ENCODE measurements at regions not wholly inside any gene's neighbourhood (a gene's known extent, or its start where the extent isn't known, plus 50 kb on each side); places are given as distances from the start of the nearest gene placed in this dataset.

DNA sequence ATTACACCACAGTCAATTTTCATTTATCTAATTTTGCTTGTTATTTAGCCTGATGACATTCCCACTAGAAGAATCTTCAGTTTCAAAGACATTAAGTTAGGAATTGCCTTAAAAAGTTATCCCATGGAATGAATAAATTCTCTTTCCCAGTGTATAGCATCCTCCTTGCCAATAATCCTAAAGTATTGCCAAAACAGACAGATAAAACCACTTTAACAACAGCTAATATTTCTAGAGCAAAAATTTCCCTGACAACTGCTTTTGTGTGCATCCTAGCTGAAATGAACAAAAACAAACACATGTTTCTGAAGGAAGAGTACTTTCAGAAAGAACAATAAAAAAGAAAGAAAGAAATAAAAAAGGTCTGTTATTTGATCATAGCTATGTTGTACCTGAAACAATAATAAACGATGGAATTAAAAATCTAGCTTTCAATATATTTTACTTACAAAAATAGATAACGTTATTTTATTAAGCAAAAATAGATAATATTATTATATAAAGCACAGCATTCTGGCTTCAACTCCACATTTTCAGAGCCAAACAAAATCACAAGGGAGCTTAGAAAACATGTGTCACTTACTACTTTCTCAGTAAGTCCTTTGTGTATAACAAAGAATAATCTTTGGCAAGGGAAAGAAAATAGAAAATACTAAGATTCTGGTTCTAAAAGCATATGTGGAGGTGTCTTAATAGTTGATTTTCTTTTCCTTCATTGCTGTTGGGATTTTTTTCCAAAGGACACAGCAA is 939.0 kb upstream of the CRIM1 start:
- no peak for DNase-seq

- DNase-seq = no peak
Measured at GRCh38 chr2:35415942-35416341, 939.6 kb upstream of the CRIM1 start.

DNA sequence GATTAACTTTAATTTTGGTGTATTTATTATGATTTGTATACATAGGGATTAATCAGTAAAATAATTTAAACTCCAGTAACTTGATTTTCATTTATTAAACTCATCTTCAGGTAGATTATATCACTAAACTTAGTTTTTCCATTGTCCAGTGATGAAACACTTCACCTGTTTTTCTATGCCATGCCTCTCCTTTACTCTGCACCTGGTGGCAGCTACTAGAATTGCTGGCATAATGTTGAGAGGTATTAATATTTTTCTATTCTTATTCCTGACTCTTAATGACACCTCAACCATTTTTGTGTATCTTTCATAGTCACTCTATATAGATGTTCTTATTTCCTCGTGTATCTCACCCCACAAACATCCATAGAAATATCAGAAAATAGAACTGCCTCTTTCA is 940.3 kb upstream of the CRIM1 start:
- DNase-seq = no peak

DNA sequence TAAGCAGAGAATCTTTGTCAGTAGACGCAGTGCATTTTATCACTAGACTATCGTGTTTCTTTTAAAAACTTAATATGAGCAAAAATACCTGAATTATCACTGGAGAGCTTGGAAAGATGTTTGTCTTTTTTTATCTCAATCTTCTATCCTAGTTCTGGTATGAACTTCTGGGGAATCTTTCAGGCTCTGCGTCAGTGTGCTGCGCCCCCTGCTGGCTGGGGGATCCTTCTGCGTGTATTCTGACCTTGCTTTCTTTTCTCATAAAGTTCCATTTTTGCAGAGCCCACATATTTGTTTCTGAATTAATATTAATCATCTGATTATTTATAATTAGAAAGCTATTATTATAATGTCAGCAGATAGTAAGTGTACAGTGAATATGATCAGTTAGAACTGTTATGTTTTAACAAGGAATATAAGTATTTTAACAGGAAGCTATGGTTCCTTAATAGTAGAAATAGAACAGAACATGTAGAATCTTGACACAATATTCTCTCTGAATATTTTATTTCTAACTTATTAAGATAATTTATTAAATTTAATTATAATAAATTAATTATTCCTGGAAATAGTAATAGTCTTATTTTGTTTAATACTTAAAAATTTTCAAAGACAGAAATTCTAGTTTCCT is 945.0 kb upstream of the CRIM1 start:
- DNase-seq = peak; percentile 65

GRCh38 chr2:35409762-35410161 is 945.8 kb upstream of the CRIM1 start:
- DNase-seq = no peak

DNA sequence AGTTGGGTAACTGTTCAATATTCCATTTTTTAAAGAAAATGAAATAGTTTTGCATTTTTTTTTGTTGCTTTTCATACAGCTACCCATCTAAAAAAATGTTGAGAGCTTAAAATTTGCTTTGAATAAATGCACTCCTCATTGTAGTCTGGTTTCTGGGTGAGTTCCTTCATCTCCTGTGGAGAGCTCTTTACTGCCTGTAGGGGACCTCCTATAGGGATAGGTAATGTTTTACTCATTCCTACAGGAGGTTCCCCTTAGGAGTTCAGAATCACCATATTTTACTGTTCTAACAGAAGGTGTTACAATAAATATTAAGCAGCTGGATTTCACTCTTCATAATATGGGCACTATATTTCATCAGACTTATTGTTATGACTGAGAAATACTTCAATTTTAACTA is 947.3 kb upstream of the CRIM1 start:
- DNase-seq = no peak

DNA sequence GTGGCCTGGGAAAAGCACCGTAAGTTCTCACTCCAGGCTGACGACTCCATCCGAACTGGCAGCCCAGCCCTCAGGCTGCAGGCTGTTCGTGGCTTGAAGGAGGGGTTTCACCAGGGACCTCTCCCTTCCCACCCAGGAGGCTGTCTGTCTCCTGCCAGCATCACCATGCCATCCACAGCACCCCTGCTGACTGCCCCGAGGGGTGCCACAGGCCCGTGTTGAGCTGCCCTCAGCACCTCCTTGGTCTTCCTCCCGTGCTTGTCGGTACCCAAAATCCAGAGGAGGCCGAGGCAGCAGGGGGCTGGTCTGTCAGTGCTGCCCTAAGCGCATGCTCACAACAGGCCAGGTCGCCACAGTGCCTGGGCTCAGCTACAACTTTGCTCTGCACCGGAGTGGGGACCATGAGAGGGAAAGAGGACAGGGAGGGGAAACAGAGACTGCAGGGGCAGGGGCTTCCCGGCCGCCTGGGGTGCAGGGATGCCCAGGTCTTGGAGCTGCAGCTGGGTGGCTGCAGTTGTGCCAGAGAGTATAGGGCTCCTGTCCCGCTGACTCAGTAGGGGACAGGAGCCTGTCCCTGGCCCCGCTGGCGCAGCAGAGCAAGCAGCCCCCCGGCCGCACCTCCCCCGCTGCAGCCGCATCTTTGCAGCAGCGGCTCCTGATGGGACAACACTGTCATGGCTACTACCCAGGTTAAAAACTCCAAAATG is 963.7 kb upstream of the CRIM1 start:
- DNase-seq = no peak

GRCh38 chr2:35378791-35379190 is 976.8 kb upstream of the CRIM1 start:
- no peak for DNase-seq

DNA sequence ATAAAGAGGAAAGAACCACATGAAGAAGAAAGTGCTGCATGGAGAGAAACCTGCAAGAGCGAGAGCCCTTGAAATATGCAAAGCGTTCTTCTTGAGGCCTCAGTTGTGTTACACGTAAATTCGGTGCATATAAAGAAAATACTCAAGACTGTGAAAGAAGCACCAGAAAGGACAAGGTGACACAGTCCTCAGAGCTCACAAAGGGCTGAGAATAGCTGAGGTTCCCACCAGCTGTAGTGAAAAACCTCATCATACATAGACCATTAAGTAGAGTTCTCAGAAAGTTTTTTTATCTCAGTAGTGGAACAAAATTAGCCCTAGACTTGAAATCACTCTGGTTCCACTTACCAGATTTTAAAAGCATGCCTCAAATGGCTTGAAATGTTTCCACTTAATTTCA is 980.7 kb upstream of the CRIM1 start:
- DNase-seq = no peak

- no peak for DNase-seq
Measured at GRCh38 chr2:35365859-35366258, 989.7 kb upstream of the CRIM1 start.

- DNase-seq = no peak
Measured at GRCh38 chr2:35356332-35356731, 999.2 kb upstream of the CRIM1 start.

- DNase-seq = no peak
Measured at GRCh38 chr2:35355056-35355455, 1000.5 kb upstream of the CRIM1 start.

DNA sequence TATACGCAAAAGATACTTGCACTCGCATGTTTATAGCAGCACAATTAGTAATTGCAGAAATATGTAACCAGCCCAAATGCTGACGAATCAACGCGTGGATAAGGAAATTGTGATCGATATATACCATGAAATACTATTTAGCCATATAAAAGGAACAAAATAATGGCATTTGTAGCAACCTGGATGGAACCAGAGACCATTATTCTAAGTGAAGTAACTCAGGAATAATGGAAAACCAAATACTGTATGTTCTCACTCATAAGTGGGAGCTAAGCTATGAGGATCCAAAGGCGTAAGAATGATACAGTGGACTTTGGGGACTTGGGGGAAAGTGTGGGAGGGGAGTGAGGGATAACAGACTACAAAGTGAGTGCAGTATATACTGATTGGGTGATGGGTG is 1008.0 kb upstream of the CRIM1 start:
- no peak for DNase-seq

- DNase-seq = no peak
Measured at GRCh38 chr2:35343135-35343534, 1012.4 kb upstream of the CRIM1 start.

DNA sequence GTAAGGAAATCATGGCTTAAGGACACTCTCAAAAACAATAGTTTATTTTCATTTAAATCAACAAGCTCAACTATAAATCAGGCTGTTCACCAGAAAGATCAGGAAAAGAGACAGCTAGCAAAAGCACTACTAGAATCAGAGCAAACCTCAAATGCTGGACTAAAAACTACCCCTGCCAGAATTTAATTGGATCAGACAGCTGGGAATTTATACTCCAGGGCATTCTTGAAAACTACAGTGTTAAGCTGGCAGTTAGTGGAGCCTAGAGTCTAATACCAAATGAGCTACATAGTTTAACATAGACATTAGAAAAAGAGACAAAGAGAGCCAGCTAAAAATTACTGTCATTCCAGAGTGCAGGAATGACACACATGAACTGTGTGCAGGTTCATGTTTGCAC is 1016.4 kb upstream of the CRIM1 start:
- DNase-seq = no peak

DNA sequence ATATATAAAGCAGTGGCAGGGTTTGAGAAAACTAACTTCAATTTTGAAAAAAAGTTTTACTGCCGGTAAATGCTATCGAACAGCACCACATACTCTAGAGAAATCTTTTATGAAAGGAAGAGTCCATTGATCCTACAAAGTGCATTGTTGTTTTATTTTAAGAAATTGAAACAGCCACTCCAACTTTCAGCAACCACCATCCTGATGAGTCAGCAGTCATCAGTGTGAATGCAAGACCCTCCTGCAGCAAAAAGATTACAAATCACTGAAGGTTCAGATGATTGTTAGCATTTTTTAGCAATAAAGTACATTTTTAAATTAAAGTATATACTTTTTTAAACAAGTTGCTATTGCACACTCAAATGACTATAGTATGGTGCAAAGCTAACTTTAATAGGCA is 1017.7 kb upstream of the CRIM1 start:
- DNase-seq = no peak

- no peak for DNase-seq
Measured at GRCh38 chr2:35314049-35314448, 1041.5 kb upstream of the CRIM1 start.

GRCh38 chr2:35301369-35301768 is 1054.2 kb upstream of the CRIM1 start:
- DNase-seq = no peak

DNA sequence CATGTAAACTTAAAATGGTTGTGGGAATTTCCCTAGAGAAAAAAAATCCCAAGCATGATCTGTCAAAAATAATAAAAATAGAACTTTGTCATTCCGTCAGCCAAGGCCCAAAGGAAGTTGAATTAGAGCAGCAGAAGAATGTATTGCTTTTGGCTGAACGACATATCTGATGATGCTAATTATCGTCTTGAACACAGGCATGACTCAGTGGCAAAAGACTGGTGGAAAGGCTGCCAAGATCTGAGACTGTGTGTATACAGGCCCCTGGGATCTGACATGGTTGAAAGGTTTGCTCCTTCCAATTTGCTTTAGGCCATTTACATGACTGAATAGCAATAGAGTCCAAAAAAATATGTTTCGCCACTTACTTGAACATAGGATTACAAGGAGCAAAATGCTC is 1057.1 kb upstream of the CRIM1 start:
- DNase-seq = peak; percentile 68

- DNase-seq = no peak
Measured at GRCh38 chr2:35297403-35297802, 1058.2 kb upstream of the CRIM1 start.

DNA sequence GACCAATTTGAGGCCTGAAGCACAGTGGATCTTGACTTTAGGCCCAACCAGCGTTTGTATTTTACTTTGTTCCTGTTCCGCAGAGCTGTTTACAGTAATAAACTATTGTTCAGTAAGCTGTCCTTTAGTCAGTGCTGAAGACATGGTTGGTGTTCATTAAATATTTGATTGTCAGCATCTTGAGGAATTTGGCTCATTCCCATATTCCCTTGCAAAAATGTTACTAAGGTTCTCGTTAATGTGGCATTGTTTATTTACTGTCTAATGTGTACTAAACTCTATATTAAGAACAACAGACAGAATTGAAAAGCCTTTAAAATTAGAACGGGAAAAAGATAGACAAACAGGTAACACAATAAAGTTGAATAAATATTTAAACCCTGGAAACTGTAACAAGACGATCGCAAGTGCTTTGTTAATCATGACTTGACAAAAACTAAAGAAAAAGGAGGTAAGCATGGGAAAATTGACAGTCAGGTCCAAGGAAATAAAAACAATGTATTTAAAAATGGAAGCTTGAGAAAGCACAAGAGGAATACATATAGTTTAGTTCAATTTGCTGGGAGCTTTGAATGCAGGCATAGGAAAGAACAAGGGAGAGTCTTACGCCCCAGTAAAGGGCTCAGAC is 1060.8 kb upstream of the CRIM1 start:
- DNase-seq = no peak

GRCh38 chr2:35293261-35293660 is 1062.3 kb upstream of the CRIM1 start:
- DNase-seq = no peak

GRCh38 chr2:35292199-35292598 is 1063.4 kb upstream of the CRIM1 start:
- DNase-seq = no peak

GRCh38 chr2:35281702-35282101 is 1073.9 kb upstream of the CRIM1 start:
- no peak for DNase-seq

Measured in right hindlimb (tissue), 1 donor.